AG08395 (cell line): ENCODE measurements at regions not wholly inside any gene's neighbourhood (a gene's known extent, or its start where the extent isn't known, plus 50 kb on each side); places are given as distances from the start of the nearest gene placed in this dataset.
"Not testable (repeated sequence)": the region's sequence is repeated elsewhere in the genome, so short reads cannot be mapped to it uniquely, and the experiment has no call there.

Experiments
- DNase-seq: peaks from one replicate; pipeline ENCODE4 v3.0.0; 2012; ENCODE audit warnings: mixed read lengths, low spot score

GRCh38 chr12:34097213-34097612 lies 74.9 kb downstream of the ALG10 start:
- no peak for DNase-seq

GRCh38 chr12:34105392-34105933 lies 83.2 kb downstream of the ALG10 start:
- no peak for DNase-seq

GRCh38 chr12:34106172-34106571 lies 83.9 kb downstream of the ALG10 start:
- DNase-seq, result no peak

- no peak for DNase-seq
Observed at GRCh38 chr12:34107016-34107415, 84.7 kb downstream of the ALG10 start.

GRCh38 chr12:34107781-34108404 lies 85.6 kb downstream of the ALG10 start:
- DNase-seq, result no peak

- DNase-seq, result no peak
Observed at GRCh38 chr12:34108405-34108803, 86.1 kb downstream of the ALG10 start.

GRCh38 chr12:34108967-34109366 lies 86.7 kb downstream of the ALG10 start:
- DNase-seq, result no peak

GRCh38 chr12:34109390-34109789 lies 87.1 kb downstream of the ALG10 start:
- DNase-seq, result no peak

GRCh38 chr12:34109909-34110531 lies 87.7 kb downstream of the ALG10 start:
- DNase-seq, result not testable (repeated sequence)

- DNase-seq, result no peak
Observed at GRCh38 chr12:34119366-34119765, 97.1 kb downstream of the ALG10 start.

- no peak for DNase-seq
Observed at GRCh38 chr12:34121360-34121759, 99.1 kb downstream of the ALG10 start.

- peak; percentile 69 for DNase-seq
Observed at GRCh38 chr12:34123092-34123491, 100.8 kb downstream of the ALG10 start.

GRCh38 chr12:34124608-34125007 lies 102.3 kb downstream of the ALG10 start:
- no peak for DNase-seq

GRCh38 chr12:34126239-34126641 lies 103.9 kb downstream of the ALG10 start:
- no peak for DNase-seq

GRCh38 chr12:34126805-34127204 lies 104.5 kb downstream of the ALG10 start:
- DNase-seq, result no peak

GRCh38 chr12:34127379-34127778 lies 105.1 kb downstream of the ALG10 start:
- not testable (repeated sequence) for DNase-seq

- no peak for DNase-seq
Observed at GRCh38 chr12:34142430-34142829, 120.1 kb downstream of the ALG10 start.

- DNase-seq, result no peak
Observed at GRCh38 chr12:34151019-34151418, 128.7 kb downstream of the ALG10 start.

- no peak for DNase-seq
Observed at GRCh38 chr12:34163443-34163842, 141.1 kb downstream of the ALG10 start.

GRCh38 chr12:34166427-34167060 lies 144.2 kb downstream of the ALG10 start:
- DNase-seq, result no peak

GRCh38 chr12:34168507-34168906 lies 146.2 kb downstream of the ALG10 start:
- not testable (repeated sequence) for DNase-seq

GRCh38 chr12:34186492-34186891 lies 164.2 kb downstream of the ALG10 start:
- no peak for DNase-seq

- DNase-seq, result no peak
Observed at GRCh38 chr12:34188974-34189373, 166.7 kb downstream of the ALG10 start.
